SK-N-SH (cell line): ENCODE measurements at regions not wholly inside any gene's neighbourhood (a gene's known extent, or its start where the extent isn't known, plus 50 kb on each side); places are given as distances from the start of the nearest gene placed in this dataset.

Experiments used
- CTCF ChIP-seq: fragments of 200-600 bp; sonication (generic); IDR thresholded peaks from 2 replicates; pipeline ENCODE4 v1.6.1; 2017; ENCODE audit warnings: antibody characterized with exemption, mild to moderate bottlenecking, moderate library complexity
- NRF1 ChIP-seq: IDR thresholded peaks from 2 replicates; pipeline ENCODE4 v1.6.1; 2012; ENCODE audit warnings: low read depth, mild to moderate bottlenecking, low read length
- POLR2AphosphoS5 ChIP-seq: IDR thresholded peaks from 2 replicates; pipeline ENCODE4 v1.6.1; 2012; ENCODE audit warnings: low read depth, low read length

- no peak for TF ChIP-seq CTCF
- TF ChIP-seq NRF1: no peak
- TF ChIP-seq POLR2AphosphoS5: no peak
These were observed 190.8 kb upstream of the HES1 start for GRCh38 chr3:193945143-193945542.
